ENCODE measurements at regions not wholly inside any gene's neighbourhood (a gene's known extent, or its start where the extent isn't known, plus 50 kb on each side); places are given as distances from the start of the nearest gene placed in this dataset.

DNA sequence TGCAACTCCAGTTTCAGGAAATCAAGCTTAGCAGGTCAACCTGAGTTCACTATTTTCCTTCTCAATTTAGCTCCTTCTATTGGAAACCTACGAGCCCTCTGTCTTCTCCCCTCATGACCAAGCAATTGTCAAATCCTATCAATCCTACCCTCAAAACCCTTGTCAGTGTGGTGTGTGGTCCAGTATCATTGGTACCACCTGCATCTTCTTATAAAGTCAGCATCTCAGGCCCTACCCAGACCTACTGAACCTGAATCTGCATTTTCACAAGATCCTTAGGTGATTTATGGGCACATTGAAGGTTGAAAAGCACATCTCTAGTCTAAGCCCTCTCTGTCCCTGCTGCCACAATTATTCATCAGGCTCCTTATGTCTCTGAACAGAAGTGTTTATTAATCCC is 77.6 kb upstream of the NR4A3 start:
- DNase-seq (ENCODE audit: low spot score), result no peak
- in situ Hi-C loops (cut with MboI; ENCODE audit: low sequenced_read_pairs, unreplicated experiment), result no loop called here
- no peak for TF ChIP-seq CTCF (IDR thresholded peaks at IDR 0.05; ENCODE audit: borderline replicate concordance, control extremely low read depth, extremely low read depth, insufficient read depth, missing control alignments)

GRCh38 chr9:99745085-99745484 is 76.6 kb upstream of the NR4A3 start:
- in situ Hi-C loops (cut with MboI; ENCODE audit: low sequenced_read_pairs, unreplicated experiment), result no loop called here
- no peak for TF ChIP-seq CTCF (IDR thresholded peaks at IDR 0.05; ENCODE audit: borderline replicate concordance, control extremely low read depth, extremely low read depth, insufficient read depth, missing control alignments)
- no peak for DNase-seq (ENCODE audit: low spot score)

DNA sequence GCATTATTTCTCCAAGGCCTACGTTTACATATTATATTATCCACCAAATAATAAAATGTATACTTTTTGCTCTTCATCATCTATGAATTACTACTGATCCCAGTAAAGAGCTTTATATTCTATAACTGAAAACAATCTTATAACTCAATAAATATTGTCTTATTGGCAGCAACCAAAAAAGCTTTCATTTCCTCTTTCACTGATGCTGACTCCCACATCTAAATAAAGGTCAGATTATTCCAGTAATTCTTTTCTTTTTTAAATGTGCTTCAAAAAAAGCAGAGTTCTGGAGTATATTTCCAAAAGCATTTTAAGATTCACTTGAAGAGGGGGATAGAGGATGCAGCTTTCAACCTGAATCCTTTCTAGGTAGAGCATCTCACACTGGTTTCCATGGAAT is 75.3 kb upstream of the NR4A3 start:
- no peak for TF ChIP-seq CTCF (IDR thresholded peaks at IDR 0.05; ENCODE audit: borderline replicate concordance, control extremely low read depth, extremely low read depth, insufficient read depth, missing control alignments)
- in situ Hi-C loops (cut with MboI; ENCODE audit: low sequenced_read_pairs, unreplicated experiment), result no loop called here

GRCh38 chr9:99748266-99748665 is 73.4 kb upstream of the NR4A3 start:
- no peak for TF ChIP-seq CTCF (IDR thresholded peaks at IDR 0.05; ENCODE audit: borderline replicate concordance, control extremely low read depth, extremely low read depth, insufficient read depth, missing control alignments)
- no peak for DNase-seq (ENCODE audit: low spot score)
- in situ Hi-C loops (cut with MboI; ENCODE audit: low sequenced_read_pairs, unreplicated experiment), result no loop called here

More for the DNA sequence above, 75.3 kb upstream of the NR4A3 start:
- DNase-seq (ENCODE audit: low spot score), result no peak

- no peak for DNase-seq (ENCODE audit: low spot score)
- TF ChIP-seq CTCF (IDR thresholded peaks at IDR 0.05; ENCODE audit: borderline replicate concordance, control extremely low read depth, extremely low read depth, insufficient read depth, missing control alignments), result no peak
- in situ Hi-C loops (cut with MboI; ENCODE audit: low sequenced_read_pairs, unreplicated experiment), result no loop called here
Measured at GRCh38 chr9:99748676-99749075, 73.0 kb upstream of the NR4A3 start.

GRCh38 chr9:99749641-99750040 is 72.0 kb upstream of the NR4A3 start:
- DNase-seq (ENCODE audit: low spot score), result no peak
- in situ Hi-C loops (cut with MboI; ENCODE audit: low sequenced_read_pairs, unreplicated experiment), result no loop called here
- no peak for TF ChIP-seq CTCF (IDR thresholded peaks at IDR 0.05; ENCODE audit: borderline replicate concordance, control extremely low read depth, extremely low read depth, insufficient read depth, missing control alignments)

- no peak for TF ChIP-seq CTCF (IDR thresholded peaks at IDR 0.05; ENCODE audit: borderline replicate concordance, control extremely low read depth, extremely low read depth, insufficient read depth, missing control alignments)
- in situ Hi-C loops (cut with MboI; ENCODE audit: low sequenced_read_pairs, unreplicated experiment), result no loop called here
- DNase-seq (ENCODE audit: low spot score), result no peak
Measured at GRCh38 chr9:99750526-99750925, 71.2 kb upstream of the NR4A3 start.

Data from GM13976 (cell line).